IMR-90 (cell line): ENCODE measurements at regions not wholly inside any gene's neighbourhood (a gene's known extent, or its start where the extent isn't known, plus 50 kb on each side); places are given as distances from the start of the nearest gene placed in this dataset.

Source experiments
- ATAC-seq: fragments of 200-7000 bp; cut with Tn5 transposase; 2 replicates; pipeline ENCODE4 v1.9.1; 2020; ENCODE audit warnings: low read depth, mild to moderate bottlenecking, moderate library complexity
- BruUV-seq: library from RNA; stranded (reverse); fragments of 400-500 nt; replicated peaks from 2 replicates; lab custom pipeline; 2021; lab: Mats Ljungman, UMichigan
- CTCF ChIA-PET: fragments of 300-600 bp; formaldehyde crosslinking; extraction: SDS; loops from one replicate; lab custom pipeline; 2021; ENCODE audit warnings: antibody characterized with exemption; lab: Yijun Ruan, JAX
- POLR2A ChIA-PET: fragments of 300-600 bp; sonication (Branson Sonifier 250); formaldehyde crosslinking; loops from one replicate; lab custom pipeline; 2022; ENCODE audit warnings: antibody characterized with exemption; ENCODE audit not compliant: unreplicated experiment; lab: Charles Lee
- DNase-seq: peaks from one replicate; pipeline ENCODE4 v3.0.0; 2013
- H2AFZ ChIP-seq: replicated peaks from 2 replicates; pipeline ENCODE3; 2013; ENCODE audit warnings: low read length, mild to moderate bottlenecking; ENCODE audit not compliant: poor library complexity
- H2AK5ac ChIP-seq: 2 replicates; pipeline ENCODE4 v1.6.1; 2013; ENCODE audit warnings: low read depth, low read length, inconsistent platforms
- H2AK9ac ChIP-seq: replicated peaks from 2 replicates; pipeline ENCODE3; 2013; ENCODE audit warnings: mild to moderate bottlenecking, low read depth, low read length, moderate library complexity; ENCODE audit not compliant: poor library complexity
- H2BK120ac ChIP-seq: 2 replicates; pipeline ENCODE4 v1.6.1; 2013; ENCODE audit warnings: low read depth, low read length, inconsistent platforms
- H2BK15ac ChIP-seq: 3 replicates; pipeline ENCODE4 v1.6.1; 2013; ENCODE audit warnings: low read depth, low read length, inconsistent platforms
- H2BK20ac ChIP-seq: 2 replicates; pipeline ENCODE4 v1.6.1; 2013; ENCODE audit warnings: low read depth, mild to moderate bottlenecking, inconsistent platforms, low read length, moderate library complexity
- H2BK5ac ChIP-seq: 2 replicates; pipeline ENCODE4 v1.6.1; 2013; ENCODE audit warnings: mild to moderate bottlenecking, low read depth, low read length, inconsistent platforms; ENCODE audit not compliant: poor library complexity, severe bottlenecking
- H3K14ac ChIP-seq: replicated peaks from 2 replicates; pipeline ENCODE4 v1.6.1; 2013; ENCODE audit warnings: low read depth, low read length, inconsistent platforms
- H3K18ac ChIP-seq: 2 replicates; pipeline ENCODE4 v1.6.1; 2013; ENCODE audit warnings: low read depth, low read length, control low read depth
- H3K23ac ChIP-seq: 2 replicates; pipeline ENCODE4 v1.6.1; 2013; ENCODE audit warnings: low read depth, low read length, inconsistent platforms
- H3K27ac ChIP-seq: 2 replicates; pipeline ENCODE4 v1.5.1; 2013; ENCODE audit warnings: mild to moderate bottlenecking, control low read depth, low read length; ENCODE audit not compliant: insufficient read depth
- H3K27me3 ChIP-seq: 2 replicates; pipeline ENCODE4 v1.6.1; 2013; ENCODE audit warnings: low read length; ENCODE audit not compliant: control insufficient read depth, insufficient read depth
- H3K36me3 ChIP-seq: 2 replicates; pipeline ENCODE4 v1.6.1; 2013; ENCODE audit warnings: low read length, mixed read lengths; ENCODE audit not compliant: control insufficient read depth, insufficient read depth
- H3K4ac ChIP-seq: 2 replicates; pipeline ENCODE4 v1.6.1; 2013; ENCODE audit warnings: low read depth, low read length, inconsistent platforms
- H3K4me1 ChIP-seq: 2 replicates; pipeline ENCODE4 v1.6.1; 2013; ENCODE audit warnings: low read length, mixed read lengths; ENCODE audit not compliant: control insufficient read depth, insufficient read depth
- H3K4me2 ChIP-seq: 2 replicates; pipeline ENCODE4 v1.6.1; 2013; ENCODE audit warnings: low read depth, mild to moderate bottlenecking, control low read depth, low read length, moderate library complexity
- H3K4me3 ChIP-seq: 2 replicates; pipeline ENCODE4 v1.5.1; 2013; ENCODE audit warnings: low read depth, mild to moderate bottlenecking, control low read depth, low read length, moderate library complexity; ENCODE audit not compliant: insufficient read depth
- H3K56ac ChIP-seq: 2 replicates; pipeline ENCODE4 v1.6.1; 2013; ENCODE audit warnings: low read length, inconsistent platforms; ENCODE audit not compliant: insufficient read depth; ENCODE audit errors: extremely low read depth
- H3K79me1 ChIP-seq, 2 experiments: 2 replicates each; pipeline ENCODE4 v1.6.1; 2013; ENCODE audit warnings: low read length in 2 of 2, inconsistent platforms in 1 of 2, low read depth in 1 of 2
- H3K9ac ChIP-seq: 2 replicates; pipeline ENCODE4 v1.6.1; 2013; ENCODE audit warnings: low read depth, low read length, control low read depth
- H3K9me1 ChIP-seq: 2 replicates; pipeline ENCODE4 v1.6.1; 2013; ENCODE audit warnings: low read length, inconsistent platforms; ENCODE audit not compliant: insufficient read depth
- H3K9me3 ChIP-seq: 2 replicates; pipeline ENCODE4 v1.6.1; 2013; ENCODE audit warnings: low read length; ENCODE audit not compliant: control insufficient read depth, insufficient read depth
- H4K20me1 ChIP-seq: 2 replicates; pipeline ENCODE4 v1.6.1; 2013; ENCODE audit warnings: low read length, inconsistent platforms; ENCODE audit not compliant: insufficient read depth
- H4K5ac ChIP-seq: 2 replicates; pipeline ENCODE4 v1.6.1; 2013; ENCODE audit warnings: mild to moderate bottlenecking, low read depth, low read length, control low read depth
- H4K8ac ChIP-seq, 2 experiments: 2 replicates each; pipeline ENCODE4 v1.6.1; 2013; ENCODE audit warnings: low read depth in 2 of 2, low read length in 2 of 2, control low read depth in 1 of 2, inconsistent platforms in 1 of 2
- H4K91ac ChIP-seq: 2 replicates; pipeline ENCODE4 v1.6.1; 2013; ENCODE audit warnings: low read depth, low read length, inconsistent platforms; ENCODE audit not compliant: insufficient read depth
- SMC3 ChIP-seq: fragments of 150-350 bp; IDR thresholded peaks from 2 replicates; pipeline ENCODE4 v1.6.1; 2016; ENCODE audit warnings: low read depth, mild to moderate bottlenecking, antibody characterized with exemption, low read length, moderate library complexity
- WGBS, 2 experiments: methylation state at CpG; one replicate each; pipeline versions ENCODE4 v1.1.5 to v1.1.7; 2013; ENCODE audit warnings: missing lambda C conversion rate in 2 of 2; ENCODE audit not compliant: insufficient read length in 1 of 2; ENCODE audit errors: extremely low coverage in 2 of 2; 5-methylcytosine and 5-hydroxymethylcytosine counted together
- dilution Hi-C: fragments of 300-500 bp; cut with HindIII; formaldehyde crosslinking; loops from one replicate; pipeline ENCODE4 v1.14.3; 2018; ENCODE audit warnings: low sequenced_read_pairs; ENCODE audit not compliant: unreplicated experiment
- in situ Hi-C: fragments of 300-500 bp; cut with MboI; formaldehyde crosslinking; loops from 3 replicates; pipeline ENCODE4 v1.14.3; 2019; ENCODE audit warnings: low sequenced_read_pairs, inconsistent platforms, mixed read lengths
- intact Hi-C: fragments of 100-400 bp; cut with micrococcal nuclease; formaldehyde crosslinking; loops from 2 replicates; pipeline ENCODE4 v1.10.0; 2022

- Histone ChIP-seq H4K20me1 (no peaks in the 10 kb centered on the region), H3K9me1 (no peaks in the 10 kb centered on the region), H2BK15ac (no peak overlapping the region), H3K27ac (no peak overlapping the region), H3K56ac (no peak overlapping the region), H2BK120ac (no peak overlapping the region), H3K9me3 (peaks cover 31% of the 10 kb centered on the region), H3K36me3 (no peaks in the 10 kb centered on the region), H2BK5ac (no peak overlapping the region), H2AFZ (no peak overlapping the region), H3K4me2 (no peak overlapping the region), H2AK9ac (no peak overlapping the region), H4K5ac (no peak overlapping the region), H3K18ac (no peak overlapping the region), H3K23ac (no peak overlapping the region), H4K91ac (no peak overlapping the region), H4K8ac (no peak overlapping the region), H2AK5ac (no peak overlapping the region), H3K9ac (no peak overlapping the region), H3K27me3 (no peaks in the 10 kb centered on the region), H2BK20ac (no peak overlapping the region), H3K4ac (no peak overlapping the region), H3K4me1 (no peaks in the 10 kb centered on the region), H3K4me3 (no peak overlapping the region), H3K79me1 (no peaks in the 10 kb centered on the region), H3K14ac (no peak overlapping the region)
- POLR2A ChIA-PET = no interaction called here
- DNase-seq = no peak
- WGBS, 2 experiments = 17% methylated on average over 1 of the region's 6 CpGs; no CpG with 5 or more reads in 1 of the 2 experiments
- no TSS peak for BruUV-seq
- intact Hi-C loops (no loop called here), dilution Hi-C loops (no loop called here), in situ Hi-C loops (no loop called here)
- no peak for ATAC-seq
- CTCF ChIA-PET = no interaction called here
- no peak for TF ChIP-seq SMC3
Measured at GRCh38 chr7:63012633-63013183, 985.9 kb upstream of the ZNF722 start.
